ENCODE measurements at regions not wholly inside any gene's neighbourhood (a gene's known extent, or its start where the extent isn't known, plus 50 kb on each side); places are given as distances from the start of the nearest gene placed in this dataset.

GRCh38 chr2:187230088-187230487 lies 218.0 kb downstream of the CALCRL start:
- TF ChIP-seq SUZ12 (IDR thresholded peaks at IDR 0.05; ENCODE audit: extremely low read depth, insufficient read depth, insufficient read length) (no peak), YY1 (IDR thresholded peaks at IDR 0.05; ENCODE audit: insufficient read depth, insufficient read length) (no peak)

Data from NT2/D1 (cell line).